GM18505 (cell line): ENCODE measurements at regions not wholly inside any gene's neighbourhood (a gene's known extent, or its start where the extent isn't known, plus 50 kb on each side); places are given as distances from the start of the nearest gene placed in this dataset.
"Not testable (repeated sequence)": the region's sequence is repeated elsewhere in the genome, so short reads cannot be mapped to it uniquely, and the experiment has no call there.

Experiments used
- ATAC-seq: cut with Tn5 transposase; IDR thresholded peaks from one replicate; pipeline ENCODE4 v1.9.1; 2021; ENCODE audit not compliant: unreplicated experiment

DNA sequence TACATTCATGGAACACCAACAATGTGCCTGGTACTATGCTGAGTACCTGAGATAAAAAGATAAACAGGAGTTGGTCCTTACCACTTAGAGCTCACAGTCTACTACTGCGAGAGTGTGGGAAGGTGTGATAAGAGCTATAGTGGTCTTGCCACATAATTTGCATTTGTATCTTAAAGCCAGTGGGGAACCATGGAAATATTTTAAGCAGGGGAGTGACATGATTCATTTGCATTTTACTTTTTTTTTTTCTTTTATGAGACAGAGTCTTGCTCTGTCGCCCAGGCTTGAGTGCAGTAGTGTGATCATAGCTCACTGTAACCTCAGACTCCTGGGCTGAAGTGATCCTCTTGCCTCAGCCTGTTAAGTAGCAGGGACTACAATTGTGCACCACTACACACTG is 53.6 kb downstream of the SRGAP2 start:
- peak; percentile 95 for ATAC-seq

DNA sequence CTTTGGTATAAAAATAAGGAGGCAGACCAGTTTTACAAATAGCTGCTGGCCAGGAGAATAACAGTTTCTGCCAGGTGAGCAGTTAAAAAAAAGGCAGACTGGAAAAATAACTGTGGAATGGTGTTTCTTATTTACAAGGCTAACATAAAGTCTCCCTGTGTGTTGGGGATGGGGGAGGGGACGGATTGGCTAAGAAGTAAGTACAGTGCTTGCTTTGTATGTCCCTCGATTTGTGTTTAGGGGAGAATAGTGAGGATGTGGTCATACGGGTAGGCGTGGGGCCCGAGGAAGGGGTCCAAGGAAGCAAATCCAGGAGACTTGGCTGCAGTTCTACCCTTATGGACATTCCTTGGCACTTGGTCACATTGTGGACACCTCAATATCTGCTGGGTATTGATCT is 58.1 kb downstream of the SRGAP2 start:
- not testable (repeated sequence) for ATAC-seq

DNA sequence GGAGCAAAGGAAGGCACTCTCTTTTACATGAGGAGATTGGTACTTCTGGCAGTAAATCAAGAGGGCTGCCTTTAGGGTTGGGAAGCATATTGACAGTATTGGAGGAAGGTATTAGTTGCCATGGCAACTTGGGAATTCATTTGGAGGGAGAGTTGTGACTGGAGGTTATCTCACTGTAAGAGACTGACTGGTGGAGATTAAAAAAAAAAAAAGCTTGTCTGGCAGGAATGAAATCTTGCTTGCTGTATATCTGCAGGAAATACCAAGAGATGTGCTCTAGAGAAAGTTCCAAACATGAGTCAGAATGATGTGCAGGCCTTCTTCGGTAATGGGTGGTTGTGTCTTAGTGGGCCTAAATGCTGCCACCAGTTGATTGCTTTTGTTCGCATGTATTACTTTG is 59.1 kb downstream of the SRGAP2 start:
- not testable (repeated sequence) for ATAC-seq

DNA sequence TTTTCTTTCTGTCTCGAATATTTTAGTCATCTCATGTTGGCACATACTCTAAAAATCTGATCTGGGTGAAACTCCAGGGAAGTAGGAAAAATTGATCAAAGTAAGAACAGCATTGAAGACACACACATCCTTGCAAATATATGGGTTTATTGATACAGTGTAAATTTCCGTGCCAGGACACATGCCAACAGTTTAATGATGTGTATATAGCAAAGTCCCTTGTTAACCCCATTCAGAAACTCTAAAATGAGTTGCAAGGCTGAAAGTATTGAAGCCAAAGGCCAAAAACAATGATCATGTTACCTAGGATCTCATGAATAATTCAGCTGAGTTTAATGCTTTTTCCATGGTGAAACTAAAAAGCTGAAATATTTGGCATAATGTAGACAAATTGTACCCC is 61.6 kb downstream of the SRGAP2 start:
- ATAC-seq, result not testable (repeated sequence)

DNA sequence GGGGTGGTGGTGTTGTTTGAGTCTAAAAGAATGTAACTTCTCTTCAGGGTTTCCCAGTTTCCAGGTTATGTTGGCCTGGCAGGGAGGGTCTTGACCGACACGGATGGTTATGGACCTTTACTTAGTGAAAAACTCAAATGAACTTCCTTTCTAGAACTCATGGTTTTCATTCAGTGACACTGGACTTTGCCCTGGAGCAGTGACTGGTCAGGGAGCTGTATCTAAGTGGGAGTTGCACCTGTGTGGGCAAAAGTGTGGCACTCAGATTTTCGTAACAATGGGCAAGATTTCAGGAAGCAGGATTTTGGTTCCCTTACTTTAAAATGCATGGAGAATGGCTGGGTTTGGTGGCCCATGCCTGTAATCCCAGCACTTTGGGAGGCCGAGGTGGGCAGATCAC is 67.8 kb downstream of the SRGAP2 start:
- not testable (repeated sequence) for ATAC-seq

DNA sequence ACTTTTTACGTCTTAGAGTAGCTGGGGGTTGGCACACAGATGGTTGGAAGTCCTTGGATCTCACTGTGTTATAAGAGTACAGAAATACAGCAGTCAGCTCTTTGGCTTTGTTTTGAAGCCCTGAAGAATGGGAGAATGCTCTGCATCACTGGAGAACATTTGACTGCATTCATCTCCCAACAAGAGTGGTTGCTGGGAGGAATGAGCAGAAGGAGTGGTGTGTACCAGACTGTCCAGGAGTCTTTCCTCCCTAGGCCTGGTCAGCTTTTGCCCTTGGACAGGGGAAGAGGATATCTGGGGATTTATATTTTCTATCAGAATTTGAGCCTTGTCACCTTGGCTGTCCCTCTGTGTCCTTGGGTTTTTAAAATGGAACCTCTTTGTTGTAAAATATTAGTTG is 69.8 kb downstream of the SRGAP2 start:
- not testable (repeated sequence) for ATAC-seq

DNA sequence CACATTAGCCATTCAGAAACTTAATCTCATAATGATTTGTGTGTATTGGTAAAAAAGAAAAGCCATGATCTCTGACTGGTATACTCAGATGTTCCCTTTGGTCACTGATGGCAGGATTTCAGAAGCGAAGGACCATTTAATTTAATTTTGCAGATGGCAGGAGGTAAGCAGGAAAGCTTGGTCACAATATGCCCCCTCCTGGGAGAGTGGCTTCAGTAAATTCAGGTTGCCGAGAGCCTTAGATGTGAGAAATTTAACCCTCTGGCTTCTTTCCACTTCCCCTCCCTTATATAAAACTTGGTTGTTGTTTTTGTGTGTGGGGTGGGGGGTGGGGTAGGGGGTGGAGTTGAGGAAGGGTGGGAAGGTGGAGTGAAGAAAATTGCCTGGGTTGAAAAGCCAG is 72.8 kb downstream of the SRGAP2 start:
- ATAC-seq, result not testable (repeated sequence)

DNA sequence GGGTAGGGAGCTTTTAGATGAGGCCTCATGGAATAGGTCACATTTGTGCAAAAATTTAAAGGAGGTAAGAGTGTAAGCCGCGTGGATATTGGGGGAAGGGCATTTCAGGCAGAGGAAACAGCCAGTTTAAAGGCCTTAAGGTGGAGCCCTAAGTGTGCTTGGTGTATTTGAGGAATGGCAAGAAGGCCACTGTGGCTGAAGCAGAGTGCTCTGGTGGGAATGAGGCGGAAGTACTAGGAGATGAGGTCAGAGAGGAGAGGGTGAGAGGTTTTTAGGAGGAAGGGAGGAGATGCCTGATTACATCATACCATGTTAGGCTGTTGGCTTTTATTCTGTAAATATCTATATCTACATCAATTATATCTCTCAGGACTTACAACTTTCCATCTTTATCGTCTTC is 75.3 kb downstream of the SRGAP2 start:
- not testable (repeated sequence) for ATAC-seq

DNA sequence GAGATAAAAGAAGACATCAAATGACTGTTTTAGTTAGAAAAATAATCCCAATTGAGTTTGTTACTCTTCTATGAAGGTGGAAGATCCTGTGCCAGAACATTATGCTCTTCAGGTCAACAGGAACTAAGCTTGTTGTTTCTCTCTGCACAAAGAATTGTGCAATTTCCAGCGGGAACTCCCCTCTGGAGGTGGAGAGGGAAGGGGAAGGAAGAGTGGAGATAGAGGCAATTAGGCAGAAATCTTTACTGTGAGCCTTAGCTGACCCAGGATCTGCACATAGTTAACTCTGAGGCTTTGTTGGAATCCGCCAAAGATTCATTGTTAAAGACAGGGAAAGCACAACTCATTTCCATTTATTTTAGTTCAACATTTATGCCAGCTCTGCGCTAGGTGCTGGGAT is 77.3 kb downstream of the SRGAP2 start:
- ATAC-seq, result not testable (repeated sequence)

DNA sequence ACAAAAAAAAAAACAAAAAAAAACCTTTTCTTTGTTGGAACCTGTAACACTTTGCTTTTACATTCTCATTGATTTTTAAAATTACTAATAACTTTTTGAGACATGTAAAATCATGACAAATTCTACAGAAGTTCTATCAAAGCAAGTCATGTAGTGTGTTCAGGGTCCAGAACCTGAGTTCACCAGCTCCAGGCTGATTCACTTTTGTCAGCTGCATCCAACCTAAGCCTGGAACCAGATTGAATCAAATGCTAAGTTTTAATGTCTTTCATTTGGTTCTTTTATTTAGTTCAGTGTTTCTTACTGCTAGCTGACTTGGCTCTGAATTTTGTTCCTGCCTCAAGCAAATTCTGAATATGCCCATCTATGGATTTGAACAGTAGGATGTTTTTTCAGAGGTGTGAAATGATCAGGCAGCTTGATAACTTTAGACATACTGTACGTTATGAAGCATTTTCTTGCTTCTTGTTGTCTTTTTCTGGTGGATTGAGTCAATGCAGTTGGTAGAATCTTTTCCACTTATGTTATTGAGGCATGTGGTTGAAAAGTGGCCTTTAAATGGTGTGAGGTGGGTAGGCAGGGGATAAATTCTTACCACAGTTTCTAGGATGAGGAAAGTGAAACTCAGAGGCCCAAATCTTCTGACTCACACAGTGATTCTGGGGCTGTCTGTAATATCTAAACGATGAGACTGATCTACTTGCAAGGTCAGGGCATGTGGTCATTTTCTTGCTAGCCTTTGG is 78.7 kb downstream of the SRGAP2 start:
- peak; percentile 53 for ATAC-seq

DNA sequence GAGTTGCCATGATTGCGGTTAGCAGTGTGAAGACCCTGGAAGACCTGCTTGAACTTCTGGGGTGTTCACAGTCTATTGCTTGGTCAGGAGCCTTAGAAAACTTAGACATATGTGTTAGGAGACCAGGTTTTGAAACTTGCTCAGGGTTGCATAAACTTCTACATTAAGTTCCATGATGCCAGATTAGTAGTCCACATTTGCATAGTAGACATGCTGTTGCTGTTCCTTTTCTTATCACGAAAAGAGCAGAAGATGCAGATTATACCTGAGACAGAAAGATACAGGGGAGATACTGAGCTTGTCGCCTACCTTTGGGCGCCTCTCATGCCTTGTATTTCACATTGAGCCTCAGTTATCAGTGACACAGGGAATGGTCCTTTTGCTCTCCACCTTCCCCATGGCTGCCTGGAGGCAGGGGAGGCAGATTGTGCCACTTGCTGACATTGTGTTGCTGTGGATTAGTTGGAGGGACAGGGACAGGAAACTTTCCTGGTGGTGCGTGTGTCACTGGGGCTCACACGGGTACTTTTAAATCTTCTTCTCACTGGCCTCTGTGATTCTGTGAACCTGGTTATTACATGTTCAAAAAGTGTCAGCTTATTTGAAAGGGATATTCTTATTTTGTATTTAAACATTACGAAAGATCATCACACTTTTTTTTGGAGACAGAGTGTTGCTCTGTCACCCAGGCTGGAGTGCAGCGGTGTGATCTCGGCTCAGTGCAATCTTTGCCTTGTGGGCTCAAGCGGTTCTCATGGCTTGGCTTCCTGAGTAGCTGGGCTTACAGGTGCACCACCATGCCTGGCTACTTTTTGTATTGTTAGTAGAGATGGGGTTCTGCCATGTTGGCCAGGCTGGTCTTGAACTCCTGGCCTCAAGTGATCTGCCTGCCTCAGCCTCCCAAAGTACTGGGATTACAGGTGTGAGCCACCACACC is 82.0 kb downstream of the SRGAP2 start:
- ATAC-seq, result not testable (repeated sequence)

DNA sequence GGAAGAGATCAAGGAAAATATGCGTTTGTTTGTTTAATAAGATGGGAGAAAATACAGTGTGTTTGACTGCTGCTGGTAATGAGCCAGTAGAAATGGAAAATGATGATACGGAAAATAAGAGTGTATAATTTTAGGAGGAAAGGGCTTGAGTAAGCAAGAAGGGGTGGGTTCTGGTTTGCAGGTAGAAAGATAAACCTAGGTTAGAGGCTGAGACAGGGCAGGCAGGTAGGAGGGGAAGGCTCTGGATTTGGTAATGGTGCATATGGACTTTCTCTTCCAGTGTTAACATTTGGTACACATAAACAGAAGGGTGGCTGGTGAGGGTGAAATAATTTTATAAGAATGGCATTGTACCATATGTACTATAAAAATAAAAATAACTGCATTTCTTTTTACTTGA is 84.4 kb downstream of the SRGAP2 start:
- ATAC-seq, result not testable (repeated sequence)

DNA sequence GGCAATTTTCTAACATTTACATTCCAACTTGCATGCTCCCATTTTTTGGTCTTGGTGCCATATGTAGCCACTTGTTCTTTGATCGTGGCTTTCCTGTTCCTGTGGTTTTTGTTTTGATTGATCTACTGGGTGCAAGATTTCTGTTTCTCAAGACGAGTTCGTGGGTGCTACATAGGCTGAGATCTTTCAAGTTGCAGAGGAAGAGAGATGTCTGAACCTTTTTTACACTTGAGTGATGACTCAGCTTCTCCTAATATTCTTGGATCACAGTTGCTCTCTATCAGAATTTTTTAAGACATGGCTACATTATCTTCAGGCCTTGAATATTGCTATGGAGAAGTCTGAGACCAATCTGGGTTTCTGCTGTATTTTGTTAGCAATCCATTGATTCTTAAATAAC is 85.1 kb downstream of the SRGAP2 start:
- ATAC-seq, result not testable (repeated sequence)

DNA sequence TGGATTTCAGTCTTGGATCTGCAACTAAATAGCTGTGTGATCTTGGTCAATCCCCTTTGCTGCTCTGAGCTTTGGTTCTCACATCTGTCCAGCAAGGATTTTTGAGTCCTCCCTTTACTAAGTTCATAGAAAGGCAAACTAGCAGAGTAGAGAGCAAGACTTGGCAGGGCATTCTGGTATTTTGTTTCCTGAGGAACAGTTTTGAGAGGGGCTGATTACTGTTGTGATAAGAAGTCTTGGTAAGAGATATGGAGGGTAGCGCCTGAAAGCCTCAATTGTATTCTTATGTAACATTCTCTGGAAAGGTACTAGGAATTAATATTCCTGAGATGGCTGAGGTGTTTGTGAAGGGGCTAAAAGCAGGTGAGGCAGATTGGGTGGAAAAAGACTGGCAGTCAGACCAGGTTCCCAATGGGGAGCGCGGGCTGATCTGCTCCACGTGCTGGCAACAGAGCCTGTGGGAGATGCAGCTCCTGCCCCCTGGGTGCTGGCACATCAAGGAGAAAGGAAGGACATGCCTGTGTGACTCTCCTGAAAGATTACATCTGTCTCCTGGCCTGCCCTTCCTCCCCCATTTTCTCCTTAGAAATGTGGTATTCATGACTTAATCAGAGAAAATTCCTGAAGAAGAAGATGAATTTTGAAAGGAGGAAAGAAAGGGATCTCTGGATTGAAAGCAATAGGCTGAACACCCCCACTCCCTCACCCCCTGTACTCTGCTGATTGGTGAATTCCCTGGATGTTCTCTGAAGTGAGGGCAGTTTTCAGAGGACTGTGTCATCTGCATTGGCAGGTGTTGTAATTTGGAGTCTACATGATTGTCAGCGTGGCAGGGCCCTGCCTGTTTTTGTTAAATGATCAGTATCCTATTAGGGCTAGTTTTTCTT is 94.0 kb downstream of the SRGAP2 start:
- ATAC-seq, result not testable (repeated sequence)

DNA sequence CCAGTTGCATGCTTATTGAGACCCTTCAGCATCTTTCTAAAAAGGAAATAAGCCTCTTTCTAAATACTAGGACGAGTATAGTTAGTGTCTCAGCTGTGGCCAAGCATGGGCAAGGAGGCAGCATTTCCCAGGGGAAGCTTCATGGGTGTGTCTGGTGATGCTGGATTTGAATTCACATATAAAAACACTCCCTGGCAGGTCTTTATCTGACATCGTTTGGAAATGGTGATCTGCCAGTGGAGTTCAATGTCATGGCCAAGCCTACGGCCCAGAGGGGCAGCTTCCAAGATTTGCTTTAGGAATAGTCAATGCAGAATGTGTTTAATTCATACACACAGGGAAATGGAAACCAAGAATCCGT is 94.7 kb downstream of the SRGAP2 start:
- not testable (repeated sequence) for ATAC-seq

DNA sequence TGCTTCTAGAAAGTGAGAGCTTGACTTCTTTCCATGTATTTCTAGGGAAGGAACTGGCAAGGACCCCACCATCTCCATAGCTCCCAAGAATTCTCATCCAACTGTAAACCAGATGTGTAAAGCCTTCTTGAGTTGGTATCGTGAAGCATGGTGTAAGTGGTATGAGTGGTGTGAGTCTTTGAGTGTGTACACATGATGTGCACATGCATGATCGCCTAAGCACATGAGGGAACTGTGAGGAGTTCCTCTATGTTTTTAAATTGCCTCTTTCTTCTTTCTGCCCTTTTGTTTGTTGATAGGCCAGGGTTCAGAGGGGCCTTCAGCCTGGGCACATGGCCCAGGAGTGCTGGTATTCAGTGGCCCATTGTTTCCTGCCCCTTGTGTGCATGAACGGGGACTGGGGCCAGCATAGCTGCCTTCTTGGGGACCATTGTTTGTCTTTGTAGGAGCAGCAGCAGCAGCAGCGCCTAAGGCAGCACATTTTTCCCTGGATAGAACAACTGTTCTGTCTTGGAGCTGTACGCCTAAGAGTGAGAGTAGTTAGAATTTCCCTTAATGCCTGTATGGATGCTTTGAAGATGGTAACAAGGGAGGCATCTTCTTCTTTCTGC is 95.9 kb downstream of the SRGAP2 start:
- not testable (repeated sequence) for ATAC-seq

DNA sequence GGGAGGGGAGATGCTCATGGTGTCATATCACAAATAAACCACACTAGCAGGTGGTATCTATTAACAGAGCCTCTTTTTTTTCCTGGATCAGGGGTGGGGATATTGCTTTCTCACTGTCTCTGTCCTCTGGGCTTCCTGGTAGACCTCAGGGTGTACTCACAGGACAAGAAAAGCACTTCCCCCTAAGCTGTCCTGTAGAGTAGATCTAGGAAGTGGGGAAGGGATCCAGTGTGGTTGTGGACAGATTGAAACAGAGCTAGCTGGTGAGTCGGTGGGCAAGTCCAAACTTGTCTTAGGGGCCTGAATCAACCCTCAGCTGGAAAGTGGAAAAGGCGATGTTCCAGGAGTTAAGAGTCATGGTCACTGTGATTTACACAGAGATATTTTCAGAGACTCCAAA is 96.6 kb downstream of the SRGAP2 start:
- ATAC-seq, result not testable (repeated sequence)

DNA sequence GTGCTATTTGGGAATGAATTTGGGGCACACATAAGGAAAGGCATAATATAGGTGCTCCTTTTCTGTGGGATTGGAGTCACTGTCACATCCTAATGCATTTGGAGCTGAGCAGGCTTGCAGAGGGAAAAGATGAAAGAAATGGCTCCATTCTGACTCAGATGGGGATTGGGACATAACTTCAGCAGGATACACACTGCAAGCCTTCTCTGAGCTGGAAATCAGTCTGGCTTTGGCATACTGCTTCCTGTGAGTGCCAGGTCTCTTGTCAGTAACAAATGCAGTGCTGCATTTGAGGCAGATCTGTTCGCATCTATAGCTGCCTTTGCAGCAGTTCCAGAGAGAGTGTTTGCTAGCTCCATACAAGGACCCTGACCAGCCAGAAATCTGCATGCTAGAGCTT is 98.7 kb downstream of the SRGAP2 start:
- ATAC-seq, result not testable (repeated sequence)

DNA sequence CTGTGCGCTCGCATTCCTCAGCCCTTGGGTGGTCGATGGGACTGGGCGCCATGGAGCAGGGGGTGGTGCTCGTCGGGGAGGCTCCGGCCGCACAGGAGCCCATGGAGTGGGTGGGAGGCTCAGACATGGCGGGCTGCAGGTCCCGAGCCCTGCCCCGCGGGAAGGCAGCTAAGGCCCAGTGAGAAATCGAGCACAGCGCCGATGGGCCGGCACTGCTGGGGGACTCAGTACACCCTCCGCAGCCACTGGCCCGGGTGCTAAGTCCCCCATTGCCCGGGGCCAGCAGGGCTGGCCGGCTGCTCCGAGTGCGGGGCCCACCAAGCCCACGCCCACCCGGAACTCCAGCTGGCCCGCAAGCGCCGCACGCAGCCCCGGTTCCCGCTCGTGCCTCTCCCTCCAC is 104.1 kb downstream of the SRGAP2 start:
- not testable (repeated sequence) for ATAC-seq

DNA sequence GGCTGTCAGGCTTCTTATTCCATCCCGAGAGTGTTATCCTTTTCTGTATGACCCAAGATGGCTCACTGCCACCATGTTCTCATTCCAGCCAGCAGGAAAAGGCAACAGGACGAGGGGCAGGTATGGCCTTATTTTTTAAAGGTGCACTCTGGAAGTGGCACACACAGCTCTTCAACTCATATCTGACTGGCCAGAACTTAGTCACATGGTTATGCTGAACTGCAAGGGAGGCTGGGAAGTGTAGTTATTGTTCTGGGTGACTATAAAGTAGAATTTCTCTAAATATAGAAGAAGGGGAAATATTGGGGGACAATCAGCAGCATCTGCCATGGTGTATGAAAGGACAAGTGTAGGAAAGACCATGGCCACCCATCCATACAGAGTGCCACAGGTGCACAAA is 107.6 kb downstream of the SRGAP2 start:
- ATAC-seq, result not testable (repeated sequence)
